IMR-90 (cell line): ENCODE measurements at regions not wholly inside any gene's neighbourhood (a gene's known extent, or its start where the extent isn't known, plus 50 kb on each side); places are given as distances from the start of the nearest gene placed in this dataset.

Experiments used
- ATAC-seq: fragments of 200-7000 bp; cut with Tn5 transposase; 2 replicates; pipeline ENCODE4 v1.9.1; 2020; ENCODE audit warnings: low read depth, mild to moderate bottlenecking, moderate library complexity
- BruUV-seq: library from RNA; stranded (reverse); fragments of 400-500 nt; replicated peaks from 2 replicates; lab custom pipeline; 2021; lab: Mats Ljungman, UMichigan
- CTCF ChIA-PET: fragments of 300-600 bp; formaldehyde crosslinking; extraction: SDS; loops from one replicate; lab custom pipeline; 2021; ENCODE audit warnings: antibody characterized with exemption; lab: Yijun Ruan, JAX
- POLR2A ChIA-PET: fragments of 300-600 bp; sonication (Branson Sonifier 250); formaldehyde crosslinking; loops from one replicate; lab custom pipeline; 2022; ENCODE audit warnings: antibody characterized with exemption; ENCODE audit not compliant: unreplicated experiment; lab: Charles Lee
- DNase-seq: peaks from one replicate; pipeline ENCODE4 v3.0.0; 2013
- H2AFZ ChIP-seq: replicated peaks from 2 replicates; pipeline ENCODE3; 2013; ENCODE audit warnings: low read length, mild to moderate bottlenecking; ENCODE audit not compliant: poor library complexity
- H2AK5ac ChIP-seq: 2 replicates; pipeline ENCODE4 v1.6.1; 2013; ENCODE audit warnings: low read depth, low read length, inconsistent platforms
- H2AK9ac ChIP-seq: replicated peaks from 2 replicates; pipeline ENCODE3; 2013; ENCODE audit warnings: mild to moderate bottlenecking, low read depth, low read length, moderate library complexity; ENCODE audit not compliant: poor library complexity
- H2BK120ac ChIP-seq: 2 replicates; pipeline ENCODE4 v1.6.1; 2013; ENCODE audit warnings: low read depth, low read length, inconsistent platforms
- H2BK15ac ChIP-seq: 3 replicates; pipeline ENCODE4 v1.6.1; 2013; ENCODE audit warnings: low read depth, low read length, inconsistent platforms
- H2BK20ac ChIP-seq: 2 replicates; pipeline ENCODE4 v1.6.1; 2013; ENCODE audit warnings: low read depth, mild to moderate bottlenecking, inconsistent platforms, low read length, moderate library complexity
- H2BK5ac ChIP-seq: 2 replicates; pipeline ENCODE4 v1.6.1; 2013; ENCODE audit warnings: mild to moderate bottlenecking, low read depth, low read length, inconsistent platforms; ENCODE audit not compliant: poor library complexity, severe bottlenecking
- H3K14ac ChIP-seq: replicated peaks from 2 replicates; pipeline ENCODE4 v1.6.1; 2013; ENCODE audit warnings: low read depth, low read length, inconsistent platforms
- H3K18ac ChIP-seq: 2 replicates; pipeline ENCODE4 v1.6.1; 2013; ENCODE audit warnings: low read depth, low read length, control low read depth
- H3K23ac ChIP-seq: 2 replicates; pipeline ENCODE4 v1.6.1; 2013; ENCODE audit warnings: low read depth, low read length, inconsistent platforms
- H3K27ac ChIP-seq: 2 replicates; pipeline ENCODE4 v1.5.1; 2013; ENCODE audit warnings: mild to moderate bottlenecking, control low read depth, low read length; ENCODE audit not compliant: insufficient read depth
- H3K27me3 ChIP-seq: 2 replicates; pipeline ENCODE4 v1.6.1; 2013; ENCODE audit warnings: low read length; ENCODE audit not compliant: control insufficient read depth, insufficient read depth
- H3K36me3 ChIP-seq: 2 replicates; pipeline ENCODE4 v1.6.1; 2013; ENCODE audit warnings: low read length, mixed read lengths; ENCODE audit not compliant: control insufficient read depth, insufficient read depth
- H3K4ac ChIP-seq: 2 replicates; pipeline ENCODE4 v1.6.1; 2013; ENCODE audit warnings: low read depth, low read length, inconsistent platforms
- H3K4me1 ChIP-seq: 2 replicates; pipeline ENCODE4 v1.6.1; 2013; ENCODE audit warnings: low read length, mixed read lengths; ENCODE audit not compliant: control insufficient read depth, insufficient read depth
- H3K4me2 ChIP-seq: 2 replicates; pipeline ENCODE4 v1.6.1; 2013; ENCODE audit warnings: low read depth, mild to moderate bottlenecking, control low read depth, low read length, moderate library complexity
- H3K4me3 ChIP-seq: 2 replicates; pipeline ENCODE4 v1.5.1; 2013; ENCODE audit warnings: low read depth, mild to moderate bottlenecking, control low read depth, low read length, moderate library complexity; ENCODE audit not compliant: insufficient read depth
- H3K56ac ChIP-seq: 2 replicates; pipeline ENCODE4 v1.6.1; 2013; ENCODE audit warnings: low read length, inconsistent platforms; ENCODE audit not compliant: insufficient read depth; ENCODE audit errors: extremely low read depth
- H3K79me1 ChIP-seq, 2 experiments: 2 replicates each; pipeline ENCODE4 v1.6.1; 2013; ENCODE audit warnings: low read length in 2 of 2, inconsistent platforms in 1 of 2, low read depth in 1 of 2
- H3K9ac ChIP-seq: 2 replicates; pipeline ENCODE4 v1.6.1; 2013; ENCODE audit warnings: low read depth, low read length, control low read depth
- H3K9me1 ChIP-seq: 2 replicates; pipeline ENCODE4 v1.6.1; 2013; ENCODE audit warnings: low read length, inconsistent platforms; ENCODE audit not compliant: insufficient read depth
- H3K9me3 ChIP-seq: 2 replicates; pipeline ENCODE4 v1.6.1; 2013; ENCODE audit warnings: low read length; ENCODE audit not compliant: control insufficient read depth, insufficient read depth
- H4K20me1 ChIP-seq: 2 replicates; pipeline ENCODE4 v1.6.1; 2013; ENCODE audit warnings: low read length, inconsistent platforms; ENCODE audit not compliant: insufficient read depth
- H4K5ac ChIP-seq: 2 replicates; pipeline ENCODE4 v1.6.1; 2013; ENCODE audit warnings: mild to moderate bottlenecking, low read depth, low read length, control low read depth
- H4K8ac ChIP-seq, 2 experiments: 2 replicates each; pipeline ENCODE4 v1.6.1; 2013; ENCODE audit warnings: low read depth in 2 of 2, low read length in 2 of 2, control low read depth in 1 of 2, inconsistent platforms in 1 of 2
- H4K91ac ChIP-seq: 2 replicates; pipeline ENCODE4 v1.6.1; 2013; ENCODE audit warnings: low read depth, low read length, inconsistent platforms; ENCODE audit not compliant: insufficient read depth
- SMC3 ChIP-seq: fragments of 150-350 bp; IDR thresholded peaks from 2 replicates; pipeline ENCODE4 v1.6.1; 2016; ENCODE audit warnings: low read depth, mild to moderate bottlenecking, antibody characterized with exemption, low read length, moderate library complexity
- WGBS, 2 experiments: methylation state at CpG; one replicate each; pipeline versions ENCODE4 v1.1.5 to v1.1.7; 2013; ENCODE audit warnings: missing lambda C conversion rate in 2 of 2; ENCODE audit not compliant: insufficient read length in 1 of 2; ENCODE audit errors: extremely low coverage in 2 of 2; 5-methylcytosine and 5-hydroxymethylcytosine counted together
- dilution Hi-C: fragments of 300-500 bp; cut with HindIII; formaldehyde crosslinking; loops from one replicate; pipeline ENCODE4 v1.14.3; 2018; ENCODE audit warnings: low sequenced_read_pairs; ENCODE audit not compliant: unreplicated experiment
- in situ Hi-C: fragments of 300-500 bp; cut with MboI; formaldehyde crosslinking; loops from 3 replicates; pipeline ENCODE4 v1.14.3; 2019; ENCODE audit warnings: low sequenced_read_pairs, inconsistent platforms, mixed read lengths
- intact Hi-C: fragments of 100-400 bp; cut with micrococcal nuclease; formaldehyde crosslinking; loops from 2 replicates; pipeline ENCODE4 v1.10.0; 2022

DNA sequence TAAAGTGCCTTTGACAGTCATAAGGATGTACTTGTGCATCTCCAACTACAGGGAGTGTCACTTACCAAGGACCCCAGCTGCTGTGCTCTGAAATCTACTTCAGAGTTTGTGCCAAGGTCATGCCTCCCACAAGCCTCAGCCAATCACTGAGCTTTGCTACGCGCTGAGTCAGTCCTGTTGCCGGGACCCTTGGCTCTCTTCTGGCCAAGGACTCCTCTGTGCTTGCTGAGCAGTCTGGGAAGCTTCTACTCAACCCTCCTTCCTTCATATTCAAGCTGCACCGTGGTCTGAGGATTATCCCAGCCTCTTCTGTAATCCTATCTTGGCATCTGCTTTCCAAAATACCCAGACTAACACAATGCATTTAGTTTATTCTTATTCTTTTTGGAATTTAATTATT, 398.9 kb upstream of the FANCL start:
- Histone ChIP-seq H4K8ac (no peak overlapping the region), H4K20me1 (no peaks in the 10 kb centered on the region), H2BK15ac (no peak overlapping the region), H3K27ac (no peak overlapping the region), H3K4me3 (no peak overlapping the region), H3K36me3 (no peaks in the 10 kb centered on the region), H3K9me1 (no peaks in the 10 kb centered on the region), H2AK5ac (no peak overlapping the region), H4K5ac (no peak overlapping the region), H3K56ac (no peak overlapping the region), H3K4me2 (no peak overlapping the region), H3K4ac (no peak overlapping the region), H3K18ac (no peak overlapping the region), H3K14ac (no peak overlapping the region), H3K27me3 (no peaks in the 10 kb centered on the region), H3K23ac (no peak overlapping the region), H3K9ac (no peak overlapping the region), H3K9me3 (no peaks in the 10 kb centered on the region), H3K4me1 (no peaks in the 10 kb centered on the region), H3K79me1 (no peaks in the 10 kb centered on the region), H2AK9ac (no peak overlapping the region), H4K91ac (no peak overlapping the region), H2BK20ac (no peak overlapping the region), H2BK120ac (no peak overlapping the region), H2BK5ac (no peak overlapping the region), H2AFZ (no peak overlapping the region)
- in situ Hi-C loops = no loop called here
- WGBS, 2 experiments = no CpG with 5 or more reads among the region's 4 CpGs
- POLR2A ChIA-PET = no interaction called here
- no peak for TF ChIP-seq SMC3
- no TSS peak for BruUV-seq
- intact Hi-C loops = no loop called here
- DNase-seq (no peak), ATAC-seq (no peak)
- CTCF ChIA-PET = no interaction called here
- dilution Hi-C loops = no loop called here
